Stimulated activated naive CD8-positive, alpha-beta T cell treated with anti-CD3 and anti-CD28 coated beads, Interleukin-15, Interleukin-2, amounts not matched to agents 100 U/mL and 50 U/mL, for 24 hours (primary cell): ENCODE measurements at regions not wholly inside any gene's neighbourhood (a gene's known extent, or its start where the extent isn't known, plus 50 kb on each side); places are given as distances from the start of the nearest gene placed in this dataset.
"Not testable (repeated sequence)": the region's sequence is repeated elsewhere in the genome, so short reads cannot be mapped to it uniquely, and the experiment has no call there.

ENCODE experiments used
- ATAC-seq: fragments of 150-1000 bp; cut with Tn5 transposase; one replicate; pipeline ENCODE4 v1.10.0; 2021
- DNase-seq: peaks from one replicate; pipeline ENCODE4 v3.0.0; 2021

GRCh38 chr6:141077355-141078333 lies 1055.1 kb upstream of the GJE1 start:
- ATAC-seq: peak; percentile 69
- peak; percentile 4 for DNase-seq

GRCh38 chr6:141057761-141058160 lies 1075.0 kb upstream of the GJE1 start:
- DNase-seq (no peak), ATAC-seq (no peak)

GRCh38 chr6:141056945-141057625 lies 1075.6 kb upstream of the GJE1 start:
- DNase-seq (no peak), ATAC-seq (no peak)

- ATAC-seq: no peak
Observed at GRCh38 chr6:141050471-141050870, 1082.3 kb upstream of the GJE1 start.

GRCh38 chr6:141048451-141048850 lies 1084.3 kb upstream of the GJE1 start:
- ATAC-seq (no peak), DNase-seq (no peak)

More at GRCh38 chr6:141050471-141050870, 1082.3 kb upstream of the GJE1 start:
- no peak for DNase-seq

GRCh38 chr6:141046496-141046895 lies 1086.2 kb upstream of the GJE1 start:
- not testable (repeated sequence) for DNase-seq, ATAC-seq

GRCh38 chr6:141041596-141042087 lies 1091.1 kb upstream of the GJE1 start:
- ATAC-seq: no peak
- DNase-seq: no peak

GRCh38 chr6:141035312-141036200 lies 1097.2 kb upstream of the GJE1 start:
- no peak for ATAC-seq
- DNase-seq: no peak

- ATAC-seq: no peak
- DNase-seq: no peak
Observed at GRCh38 chr6:141033101-141033500, 1099.6 kb upstream of the GJE1 start.

GRCh38 chr6:141029908-141030307 lies 1102.8 kb upstream of the GJE1 start:
- DNase-seq (no peak), ATAC-seq (no peak)

- ATAC-seq: no peak
- no peak for DNase-seq
Observed at GRCh38 chr6:141028791-141029280, 1103.9 kb upstream of the GJE1 start.

- DNase-seq (no peak), ATAC-seq (no peak)
Observed at GRCh38 chr6:141026504-141026903, 1106.2 kb upstream of the GJE1 start.

GRCh38 chr6:141024526-141024925 lies 1108.2 kb upstream of the GJE1 start:
- no peak for DNase-seq
- ATAC-seq: no peak

- no peak for ATAC-seq
- no peak for DNase-seq
Observed at GRCh38 chr6:141017941-141018340, 1114.8 kb upstream of the GJE1 start.

GRCh38 chr6:141000917-141001316 lies 1131.8 kb upstream of the GJE1 start:
- no peak for ATAC-seq
- no peak for DNase-seq

- DNase-seq (no peak), ATAC-seq (no peak)
Observed at GRCh38 chr6:140993515-140993914, 1139.2 kb upstream of the GJE1 start.

- no peak for DNase-seq
Observed at GRCh38 chr6:140992678-140993077, 1140.0 kb upstream of the GJE1 start.

GRCh38 chr6:140988780-140989179 lies 1143.9 kb upstream of the GJE1 start:
- no peak for ATAC-seq
- no peak for DNase-seq

More at GRCh38 chr6:140992678-140993077, 1140.0 kb upstream of the GJE1 start:
- no peak for ATAC-seq

GRCh38 chr6:140987364-140988155 lies 1145.2 kb upstream of the GJE1 start:
- no peak for ATAC-seq
- no peak for DNase-seq

- ATAC-seq (no peak), DNase-seq (no peak)
Observed at GRCh38 chr6:140985679-140986275, 1146.9 kb upstream of the GJE1 start.
